ENCODE measurements at regions not wholly inside any gene's neighbourhood (a gene's known extent, or its start where the extent isn't known, plus 50 kb on each side); places are given as distances from the start of the nearest gene placed in this dataset.

DNA sequence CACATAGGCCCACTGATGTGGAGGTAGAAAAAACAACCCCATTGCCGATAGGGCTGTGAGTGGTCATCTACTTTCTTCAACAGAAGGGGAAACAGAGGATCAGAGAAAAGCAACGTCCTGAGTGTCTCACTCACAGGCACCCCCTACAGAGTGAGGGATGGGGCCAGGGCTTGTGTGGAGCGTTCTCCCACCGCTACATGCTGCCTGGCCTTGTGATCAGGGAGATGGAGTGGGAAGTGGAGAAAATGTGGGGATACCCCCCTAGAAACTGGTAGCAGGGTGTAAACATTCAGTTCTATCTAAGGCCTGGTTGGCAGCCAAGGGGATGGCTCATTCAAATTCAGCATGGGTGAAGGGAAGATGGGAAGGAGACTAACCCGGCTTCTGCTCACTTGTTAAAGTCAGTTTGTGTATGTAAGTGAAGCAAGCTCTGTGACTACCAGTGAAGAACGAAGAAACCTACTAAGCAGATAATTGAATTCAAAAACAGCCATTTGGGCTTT lies 73.0 kb upstream of the NAV2 start:
- TF ChIP-seq EGR1 (IDR thresholded peaks at IDR 0.05) (no peak), TAF1 (IDR thresholded peaks at IDR 0.05; ENCODE audit: low read depth) (no peak), FOXM1 (IDR thresholded peaks at IDR 0.05; ENCODE audit: borderline replicate concordance, low read depth) (no peak), TCF12 (IDR thresholded peaks at IDR 0.05; ENCODE audit: low read depth) (no peak), RAD21 (IDR thresholded peaks at IDR 0.05; ENCODE audit: low read depth) (no peak), NFIC (IDR thresholded peaks at IDR 0.05) (no peak), CEBPB (IDR thresholded peaks at IDR 0.05) (no peak), YY1 (IDR thresholded peaks at IDR 0.05; ENCODE audit: low read depth) (no peak), EP300 (IDR thresholded peaks at IDR 0.05; ENCODE audit: borderline replicate concordance) (no peak), TEAD4 (IDR thresholded peaks at IDR 0.05) (no peak)
- TF ChIP-seq, protein P1, sequence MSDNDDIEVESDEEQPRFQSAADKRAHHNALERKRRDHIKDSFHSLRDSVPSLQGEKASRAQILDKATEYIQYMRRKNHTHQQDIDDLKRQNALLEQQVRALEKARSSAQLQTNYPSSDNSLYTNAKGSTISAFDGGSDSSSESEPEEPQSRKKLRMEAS (IDR thresholded peaks at IDR 0.05), result no peak
- TF ChIP-seq, protein P2, sequence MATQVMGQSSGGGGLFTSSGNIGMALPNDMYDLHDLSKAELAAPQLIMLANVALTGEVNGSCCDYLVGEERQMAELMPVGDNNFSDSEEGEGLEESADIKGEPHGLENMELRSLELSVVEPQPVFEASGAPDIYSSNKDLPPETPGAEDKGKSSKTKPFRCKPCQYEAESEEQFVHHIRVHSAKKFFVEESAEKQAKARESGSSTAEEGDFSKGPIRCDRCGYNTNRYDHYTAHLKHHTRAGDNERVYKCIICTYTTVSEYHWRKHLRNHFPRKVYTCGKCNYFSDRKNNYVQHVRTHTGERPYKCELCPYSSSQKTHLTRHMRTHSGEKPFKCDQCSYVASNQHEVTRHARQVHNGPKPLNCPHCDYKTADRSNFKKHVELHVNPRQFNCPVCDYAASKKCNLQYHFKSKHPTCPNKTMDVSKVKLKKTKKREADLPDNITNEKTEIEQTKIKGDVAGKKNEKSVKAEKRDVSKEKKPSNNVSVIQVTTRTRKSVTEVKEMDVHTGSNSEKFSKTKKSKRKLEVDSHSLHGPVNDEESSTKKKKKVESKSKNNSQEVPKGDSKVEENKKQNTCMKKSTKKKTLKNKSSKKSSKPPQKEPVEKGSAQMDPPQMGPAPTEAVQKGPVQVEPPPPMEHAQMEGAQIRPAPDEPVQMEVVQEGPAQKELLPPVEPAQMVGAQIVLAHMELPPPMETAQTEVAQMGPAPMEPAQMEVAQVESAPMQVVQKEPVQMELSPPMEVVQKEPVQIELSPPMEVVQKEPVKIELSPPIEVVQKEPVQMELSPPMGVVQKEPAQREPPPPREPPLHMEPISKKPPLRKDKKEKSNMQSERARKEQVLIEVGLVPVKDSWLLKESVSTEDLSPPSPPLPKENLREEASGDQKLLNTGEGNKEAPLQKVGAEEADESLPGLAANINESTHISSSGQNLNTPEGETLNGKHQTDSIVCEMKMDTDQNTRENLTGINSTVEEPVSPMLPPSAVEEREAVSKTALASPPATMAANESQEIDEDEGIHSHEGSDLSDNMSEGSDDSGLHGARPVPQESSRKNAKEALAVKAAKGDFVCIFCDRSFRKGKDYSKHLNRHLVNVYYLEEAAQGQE (IDR thresholded peaks at IDR 0.05; ENCODE audit: low read depth), result no peak
- TF ChIP-seq, protein P3, sequence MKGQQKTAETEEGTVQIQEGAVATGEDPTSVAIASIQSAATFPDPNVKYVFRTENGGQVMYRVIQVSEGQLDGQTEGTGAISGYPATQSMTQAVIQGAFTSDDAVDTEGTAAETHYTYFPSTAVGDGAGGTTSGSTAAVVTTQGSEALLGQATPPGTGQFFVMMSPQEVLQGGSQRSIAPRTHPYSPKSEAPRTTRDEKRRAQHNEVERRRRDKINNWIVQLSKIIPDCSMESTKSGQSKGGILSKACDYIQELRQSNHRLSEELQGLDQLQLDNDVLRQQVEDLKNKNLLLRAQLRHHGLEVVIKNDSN (IDR thresholded peaks at IDR 0.05), result no peak

Measured in Ishikawa (cell line).